Body of pancreas (tissue), 4 donors: ENCODE measurements at regions not wholly inside any gene's neighbourhood (a gene's known extent, or its start where the extent isn't known, plus 50 kb on each side); places are given as distances from the start of the nearest gene placed in this dataset.
"Not testable (repeated sequence)": the region's sequence is repeated elsewhere in the genome, so short reads cannot be mapped to it uniquely, and the experiment has no call there.

ENCODE experiments used
- ATAC-seq: fragments of 150-250 bp; one replicate; pipeline ENCODE4 v1.9.1; 2016
- DNase-seq, 4 donors: peaks; one replicate each; pipeline ENCODE4 v3.0.0-alpha.2; 2019
- H3K27ac ChIP-seq, 4 donors: fragments of 200-600 bp; sonication (generic); 1 replicate in 3 of 4; 2 replicates in 1 of 4; pipeline versions ENCODE4 v1.5.1 to v1.6.1; 2016 to 2019; ENCODE audit warnings: mild to moderate bottlenecking in 1 of 4, mixed read lengths in 1 of 4, moderate library complexity in 1 of 4
- H3K27me3 ChIP-seq, 2 donors: fragments of 200-600 bp; sonication (generic); one replicate each; pipeline ENCODE4 v1.6.0; 2016; ENCODE audit warnings: mild to moderate bottlenecking in 1 of 2
- H3K36me3 ChIP-seq, 2 donors: fragments of 200-600 bp; sonication (generic); replicated peaks in 1 of 2; 2 replicates each; pipeline ENCODE4 v1.5.1; 2016; ENCODE audit warnings: low read depth in 2 of 2; ENCODE audit not compliant: insufficient read depth in 1 of 2
- H3K4me1 ChIP-seq: fragments of 200-600 bp; sonication (generic); one replicate; pipeline ENCODE4 v1.6.0; 2016
- H3K4me3 ChIP-seq, 2 donors: fragments of 200-600 bp; sonication (generic); 1 replicate in 1 of 2; 2 replicates in 1 of 2; pipeline ENCODE4 v1.5.1; 2016 to 2019
- H3K9me3 ChIP-seq, 3 donors: fragments of 200-600 bp; sonication (generic); 1 replicate in 2 of 3; 2 replicates in 1 of 3; pipeline ENCODE4 v1.5.1; 2016
- CTCF ChIP-seq, 7 experiments: fragments of 450-650 bp in 4 of 7; fragments of 200-600 bp in 3 of 7; sonication (generic) in 3 of 7; IDR thresholded peaks; one replicate each; pipeline ENCODE4 v1.5.1; 2016 to 2019; ENCODE audit warnings: antibody characterized with exemption in 7 of 7
- POLR2A ChIP-seq, 3 donors: fragments of 450-650 bp; IDR thresholded peaks; one replicate each; pipeline ENCODE4 v1.6.1; 2016; ENCODE audit warnings: antibody characterized with exemption in 3 of 3, mild to moderate bottlenecking in 2 of 3
- WGBS, 2 donors: methylation state at CpG; one replicate each; pipeline ENCODE4 v1.1.5; 2017; 5-methylcytosine and 5-hydroxymethylcytosine counted together
- intact Hi-C: fragments of 100-400 bp; cut with DNase I; formaldehyde crosslinking; loops from one replicate; pipeline ENCODE4 v1.15.1; 2023

GRCh38 chr16:27650073-27650701 is 100.2 kb downstream of the KATNIP start:
- H3K36me3 ChIP-seq: peaks cover 0 to 2% of the 10 kb centered on the region in 2 donors
- ATAC-seq (no peak), DNase-seq (no peak)
- no peaks in the 10 kb centered on the region for H3K4me1 ChIP-seq
- WGBS, 2 donors: 80 to 84% methylated on average over 11 of the region's 11 CpGs
- H3K27me3 ChIP-seq: no peaks in the 10 kb centered on the region
- no peak overlapping the region for H3K27ac ChIP-seq
- H3K9me3 ChIP-seq: no peaks in the 10 kb centered on the region
- intact Hi-C loops: no loop called here
- no peak for TF ChIP-seq CTCF (IDR thresholded peaks at IDR 0.05)
- TF ChIP-seq POLR2A (IDR thresholded peaks at IDR 0.05): no peak
- no peak overlapping the region for H3K4me3 ChIP-seq

- Histone ChIP-seq H3K27me3 (no peaks in the 10 kb centered on the region), H3K4me3 (no peak overlapping the region), H3K36me3 (peaks cover 0 to 2% of the 10 kb centered on the region in 2 donors), H3K4me1 (no peaks in the 10 kb centered on the region), H3K9me3 (no peaks in the 10 kb centered on the region), H3K27ac (no peak overlapping the region)
- TF ChIP-seq POLR2A (IDR thresholded peaks at IDR 0.05) (no peak), CTCF (IDR thresholded peaks at IDR 0.05) (no peak)
- intact Hi-C loops: no loop called here
- ATAC-seq (no peak), DNase-seq (no peak)
- WGBS, 2 donors: 82 to 83% methylated on average over 6 of the region's 6 CpGs
Observed at GRCh38 chr16:27651301-27651700, 101.4 kb downstream of the KATNIP start.

- no peak for TF ChIP-seq POLR2A (IDR thresholded peaks at IDR 0.05)
- ATAC-seq (no peak), DNase-seq (no peak)
- H3K27me3 ChIP-seq: no peaks in the 10 kb centered on the region
- H3K4me1 ChIP-seq: no peaks in the 10 kb centered on the region
- 91 to 95% methylated on average over 6 of the region's 6 CpGs for WGBS, 2 donors
- intact Hi-C loops: no loop called here
- H3K9me3 ChIP-seq: no peaks in the 10 kb centered on the region
- no peak overlapping the region for H3K27ac ChIP-seq
- H3K36me3 ChIP-seq: no peaks in the 10 kb centered on the region
- no peak overlapping the region for H3K4me3 ChIP-seq
Observed at GRCh38 chr16:27657811-27658210, 107.9 kb downstream of the KATNIP start.

GRCh38 chr16:27660507-27660906 is 110.6 kb downstream of the KATNIP start:
- 85 to 99% methylated on average over 4 of the region's 4 CpGs for WGBS, 2 donors
- H3K4me1 ChIP-seq: no peaks in the 10 kb centered on the region
- H3K9me3 ChIP-seq: no peaks in the 10 kb centered on the region
- intact Hi-C loops: no loop called here
- no peak for ATAC-seq
- no peaks in the 10 kb centered on the region for H3K27me3 ChIP-seq
- no peak for TF ChIP-seq POLR2A (IDR thresholded peaks at IDR 0.05)
- TF ChIP-seq CTCF (IDR thresholded peaks at IDR 0.05): no peak
- DNase-seq: no peak
- no peak overlapping the region for H3K4me3 ChIP-seq
- H3K36me3 ChIP-seq: no peaks in the 10 kb centered on the region
- H3K27ac ChIP-seq: no peak overlapping the region

- H3K36me3 ChIP-seq, H3K4me3 ChIP-seq, intact Hi-C loops, ATAC-seq, H3K27me3 ChIP-seq, H3K9me3 ChIP-seq, DNase-seq, H3K4me1 ChIP-seq, H3K27ac ChIP-seq: not testable (repeated sequence)
- WGBS, 2 donors: 91 to 98% methylated on average over 7 of the region's 7 CpGs
Observed at GRCh38 chr16:27663235-27663634, 113.3 kb downstream of the KATNIP start.

GRCh38 chr16:27665881-27666280 is 115.9 kb downstream of the KATNIP start:
- intact Hi-C loops: no loop called here
- H3K27me3 ChIP-seq: no peaks in the 10 kb centered on the region
- ATAC-seq (no peak), DNase-seq (no peak)
- H3K27ac ChIP-seq: no peak overlapping the region
- H3K36me3 ChIP-seq: no peaks in the 10 kb centered on the region
- H3K4me1 ChIP-seq: no peaks in the 10 kb centered on the region
- H3K4me3 ChIP-seq: no peak overlapping the region
- TF ChIP-seq CTCF (IDR thresholded peaks at IDR 0.05) (no peak), POLR2A (IDR thresholded peaks at IDR 0.05) (no peak)
- H3K9me3 ChIP-seq: no peaks in the 10 kb centered on the region
